ENCODE measurements at regions not wholly inside any gene's neighbourhood (a gene's known extent, or its start where the extent isn't known, plus 50 kb on each side); places are given as distances from the start of the nearest gene placed in this dataset.
A peak's percentile ranks its signal among the peaks of the same experiment; 100 is the strongest.

GRCh38 chr21:36235058-36235582 is 78.5 kb downstream of the DOP1B start (continued):
- TF ChIP-seq NCOR1 (IDR thresholded peaks at IDR 0.05; ENCODE audit: borderline replicate concordance, low read length) = peak; percentile 61; the same call in 1 of the 2 replicates
- peak; percentile 52; the same call in 1 of the 2 replicates for TF ChIP-seq MEF2D (CRISPR knock-in tag; IDR thresholded peaks at IDR 0.05)
- TF ChIP-seq ATF7 (IDR thresholded peaks at IDR 0.05) = no peak
- 0 out of 2 replicates have a peak, but pooled peaks have one; percentile 19 for TF ChIP-seq ATF7 (CRISPR knock-in tag; IDR thresholded peaks at IDR 0.05)
- peak; percentile 87; the same call in 1 of the 2 replicates for TF ChIP-seq AHDC1 (CRISPR knock-in tag; IDR thresholded peaks at IDR 0.05; ENCODE audit: borderline replicate concordance)
- no peak for TF ChIP-seq EEA1 (CRISPR knock-in tag; IDR thresholded peaks at IDR 0.05; ENCODE audit: borderline replicate concordance)
- TF ChIP-seq ZFP36L1 (CRISPR knock-in tag; IDR thresholded peaks at IDR 0.05) = no peak
- no peak for TF ChIP-seq ZC3H4 (CRISPR knock-in tag; IDR thresholded peaks at IDR 0.05; ENCODE audit: borderline replicate concordance)
- 0 out of 2 replicates have a peak, but pooled peaks have one; percentile 10 for TF ChIP-seq TOE1 (CRISPR knock-in tag; IDR thresholded peaks at IDR 0.05)
- peak; percentile 58; the same call in 1 of the 2 replicates for TF ChIP-seq ZSCAN31 (CRISPR knock-in tag; IDR thresholded peaks at IDR 0.05; ENCODE audit: low read depth)
- TF ChIP-seq ZNF614 (CRISPR knock-in tag; IDR thresholded peaks at IDR 0.05; ENCODE audit: borderline replicate concordance) = peak; percentile 81
- TF ChIP-seq NONO (IDR thresholded peaks at IDR 0.05) = no peak
- TF ChIP-seq NONO (CRISPR knock-in tag; conservative IDR thresholded peaks at IDR 0.05) = peak; percentile 84; the same call in 1 of the 2 replicates
- peak; percentile 90 for TF ChIP-seq PAXIP1 (CRISPR knock-in tag; conservative IDR thresholded peaks at IDR 0.05)
- peak; percentile 90 for TF ChIP-seq PHF21A (CRISPR knock-in tag; IDR thresholded peaks at IDR 0.05)
- TF ChIP-seq NR3C1 (CRISPR knock-in tag; IDR thresholded peaks at IDR 0.05) = no peak
- 0 out of 2 replicates have a peak, but pooled peaks have one; percentile 31 for TF ChIP-seq CCDC6 (CRISPR knock-in tag; IDR thresholded peaks at IDR 0.05)
- TF ChIP-seq ZNF362 (CRISPR knock-in tag; IDR thresholded peaks at IDR 0.05; ENCODE audit: borderline replicate concordance) = peak; percentile 89
- TF ChIP-seq FOXK2 (IDR thresholded peaks at IDR 0.05) = no peak
- peak; percentile 98 to 99 for TF ChIP-seq NR2F1 (CRISPR knock-in tag; IDR thresholded peaks at IDR 0.05)
- TF ChIP-seq RCOR2 (CRISPR knock-in tag; IDR thresholded peaks at IDR 0.05) = peak; percentile 95

Measured in HepG2 (cell line).